Coronary artery (tissue), 2 donors: ENCODE measurements at regions not wholly inside any gene's neighbourhood (a gene's known extent, or its start where the extent isn't known, plus 50 kb on each side); places are given as distances from the start of the nearest gene placed in this dataset.
"Not testable (repeated sequence)": the region's sequence is repeated elsewhere in the genome, so short reads cannot be mapped to it uniquely, and the experiment has no call there.

Source experiments
- DNase-seq: peaks from one replicate; pipeline ENCODE4 v3.0.0-alpha.2; 2017; ENCODE audit warnings: low spot score
- H3K27ac ChIP-seq, 2 donors: fragments of 200-600 bp; sonication (generic); one replicate each; pipeline ENCODE4 v1.5.1; 2016 to 2019
- H3K4me3 ChIP-seq: fragments of 200-600 bp; sonication (generic); 2 replicates; pipeline ENCODE4 v1.5.1; 2016; ENCODE audit warnings: mild to moderate bottlenecking, moderate library complexity
- CTCF ChIP-seq: fragments of 200-600 bp; sonication (generic); IDR thresholded peaks from one replicate; pipeline ENCODE4 v1.5.1; 2019; ENCODE audit warnings: antibody characterized with exemption

- TF ChIP-seq CTCF = no peak
- DNase-seq = no peak
- Histone ChIP-seq H3K27ac (no peak overlapping the region), H3K4me3 (no peak overlapping the region)
These were observed 68.7 kb downstream of the VSIG4 start for GRCh38 chrX:65971151-65971550.

- H3K27ac ChIP-seq = not testable (repeated sequence)
These were observed 72.7 kb downstream of the VSIG4 start for GRCh38 chrX:65967159-65967558.

GRCh38 chrX:65961714-65962113, 78.2 kb downstream of the VSIG4 start:
- no peak for DNase-seq
- H3K4me3 ChIP-seq = no peak overlapping the region
- no peak overlapping the region for H3K27ac ChIP-seq
- TF ChIP-seq CTCF = no peak

More at GRCh38 chrX:65967159-65967558, 72.7 kb downstream of the VSIG4 start:
- DNase-seq, H3K4me3 ChIP-seq: not testable (repeated sequence)

GRCh38 chrX:65948103-65948502, 91.8 kb downstream of the VSIG4 start:
- H3K4me3 ChIP-seq = no peak overlapping the region
- no peak overlapping the region for H3K27ac ChIP-seq
- TF ChIP-seq CTCF = no peak
- DNase-seq = no peak

GRCh38 chrX:65941775-65942174, 98.1 kb downstream of the VSIG4 start:
- DNase-seq = no peak
- no peak for TF ChIP-seq CTCF

GRCh38 chrX:65933085-65933589, 106.7 kb downstream of the VSIG4 start:
- TF ChIP-seq CTCF = no peak
- Histone ChIP-seq H3K4me3 (no peak overlapping the region), H3K27ac (no peak overlapping the region)
- DNase-seq = no peak

More at GRCh38 chrX:65941775-65942174, 98.1 kb downstream of the VSIG4 start:
- no peak overlapping the region for H3K27ac ChIP-seq
- no peak overlapping the region for H3K4me3 ChIP-seq

GRCh38 chrX:65932173-65933084, 107.5 kb downstream of the VSIG4 start:
- no peak for DNase-seq
- TF ChIP-seq CTCF = no peak
- Histone ChIP-seq H3K27ac (no peak overlapping the region), H3K4me3 (no peak overlapping the region)
